Lower lobe of right lung (tissue), 2 donors: ENCODE measurements at regions not wholly inside any gene's neighbourhood (a gene's known extent, or its start where the extent isn't known, plus 50 kb on each side); places are given as distances from the start of the nearest gene placed in this dataset.

Experiments used
- ATAC-seq, 2 donors: fragments of 200-7000 bp; cut with Tn5 transposase; one replicate each; pipeline ENCODE4 v1.9.1; 2020 to 2022; ENCODE audit warnings: mild to moderate bottlenecking in 2 of 2, moderate library complexity in 2 of 2
- DNase-seq: peaks from one replicate; pipeline ENCODE4 v3.0.0-alpha.2; 2020
- H3K27ac ChIP-seq: fragments of 200-600 bp; one replicate; pipeline ENCODE4 v1.8.0; 2022
- H3K27me3 ChIP-seq: fragments of 200-600 bp; one replicate; pipeline ENCODE4 v1.8.0; 2022; ENCODE audit warnings: low read depth
- H3K36me3 ChIP-seq: fragments of 200-600 bp; one replicate; pipeline ENCODE4 v1.8.0; 2022; ENCODE audit warnings: mild to moderate bottlenecking
- H3K4me1 ChIP-seq: fragments of 200-600 bp; one replicate; pipeline ENCODE4 v1.8.0; 2022
- H3K4me3 ChIP-seq: fragments of 200-600 bp; one replicate; pipeline ENCODE4 v1.8.0; 2022; ENCODE audit warnings: mild to moderate bottlenecking
- H3K9me3 ChIP-seq: fragments of 200-600 bp; one replicate; pipeline ENCODE4 v1.8.0; 2022
- CTCF ChIP-seq: fragments of 200-600 bp; IDR thresholded peaks from one replicate; pipeline ENCODE4 v1.8.0; 2022; ENCODE audit warnings: antibody characterized with exemption, mild to moderate bottlenecking
- intact Hi-C: fragments of 100-400 bp; cut with DNase I; formaldehyde crosslinking; loops from one replicate; pipeline ENCODE4 v1.11.0; 2022
- donor health status: DM: no; HTN: yes; CAD: no; lungs with severe emphysema.

GRCh38 chr2:41880561-41881243, 167.1 kb upstream of the PKDCC start:
- Histone ChIP-seq H3K9me3 (no peaks in the 10 kb centered on the region), H3K4me1 (no peaks in the 10 kb centered on the region), H3K27ac (no peak overlapping the region), H3K36me3 (no peaks in the 10 kb centered on the region), H3K27me3 (no peaks in the 10 kb centered on the region), H3K4me3 (no peak overlapping the region)
- ATAC-seq (no peak), DNase-seq (no peak)
- intact Hi-C loops: no loop called here
- TF ChIP-seq CTCF: no peak

DNA sequence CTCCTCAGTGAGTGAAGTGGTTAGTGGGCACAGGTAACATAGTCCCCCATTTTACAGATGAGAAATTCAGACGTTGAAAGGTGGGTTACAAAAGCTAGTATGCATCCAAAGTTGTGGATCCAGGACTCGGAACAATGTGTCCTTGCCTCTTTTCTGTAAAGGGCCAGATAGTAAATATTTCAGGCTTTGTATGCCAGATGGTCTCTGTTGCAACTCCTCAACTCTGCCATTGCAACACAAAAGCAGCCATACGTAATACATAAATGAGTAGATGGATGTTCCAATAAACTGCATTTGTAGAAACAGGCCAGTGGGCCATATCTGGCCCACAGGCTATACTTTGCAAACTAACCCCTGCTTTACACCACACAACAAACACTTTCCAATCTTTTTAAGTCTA, 166.6 kb upstream of the PKDCC start:
- no peak for TF ChIP-seq CTCF
- DNase-seq: no peak
- H3K27ac ChIP-seq: no peak overlapping the region
- no peaks in the 10 kb centered on the region for H3K36me3 ChIP-seq
- intact Hi-C loops: no loop called here
- no peaks in the 10 kb centered on the region for H3K4me1 ChIP-seq
- H3K9me3 ChIP-seq: no peaks in the 10 kb centered on the region
- no peak overlapping the region for H3K4me3 ChIP-seq
- ATAC-seq: no peak
- H3K27me3 ChIP-seq: no peaks in the 10 kb centered on the region

DNA sequence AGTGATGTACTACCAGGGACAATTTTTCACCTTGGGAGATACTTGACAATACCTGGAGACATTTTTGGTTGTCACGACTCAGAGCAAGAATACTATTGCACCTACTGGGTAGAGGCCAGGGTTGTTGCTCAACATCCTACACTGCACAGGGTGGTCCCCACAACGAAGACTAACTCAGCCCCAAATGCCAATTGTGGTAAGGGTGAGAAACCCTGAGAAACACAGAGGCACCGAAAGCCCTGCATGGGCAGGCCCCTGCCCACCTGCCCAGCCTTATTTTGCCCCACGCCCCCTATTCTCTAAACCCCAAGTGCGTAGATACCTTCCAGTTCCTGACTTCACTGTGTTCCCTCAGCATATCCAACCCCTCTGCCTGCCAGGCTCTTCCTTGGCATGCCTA, 163.1 kb upstream of the PKDCC start:
- intact Hi-C loops: no loop called here
- no peak for TF ChIP-seq CTCF

GRCh38 chr2:41886145-41886664, 161.6 kb upstream of the PKDCC start:
- no peak for DNase-seq
- H3K4me3 ChIP-seq: no peak overlapping the region
- no peak for TF ChIP-seq CTCF
- intact Hi-C loops: no loop called here
- H3K4me1 ChIP-seq: no peaks in the 10 kb centered on the region
- H3K27ac ChIP-seq: no peak overlapping the region
- ATAC-seq: no peak
- H3K27me3 ChIP-seq: no peaks in the 10 kb centered on the region
- no peaks in the 10 kb centered on the region for H3K9me3 ChIP-seq
- H3K36me3 ChIP-seq: no peaks in the 10 kb centered on the region

More for the DNA sequence above, 163.1 kb upstream of the PKDCC start:
- Histone ChIP-seq H3K4me3 (no peak overlapping the region), H3K9me3 (no peaks in the 10 kb centered on the region), H3K4me1 (no peaks in the 10 kb centered on the region), H3K36me3 (no peaks in the 10 kb centered on the region), H3K27me3 (no peaks in the 10 kb centered on the region), H3K27ac (no peak overlapping the region)
- DNase-seq (no peak), ATAC-seq (no peak)

GRCh38 chr2:41886757-41887156, 161.1 kb upstream of the PKDCC start:
- H3K4me1 ChIP-seq: no peaks in the 10 kb centered on the region
- H3K27me3 ChIP-seq: no peaks in the 10 kb centered on the region
- no peak overlapping the region for H3K4me3 ChIP-seq
- no peaks in the 10 kb centered on the region for H3K36me3 ChIP-seq
- no peak overlapping the region for H3K27ac ChIP-seq
- TF ChIP-seq CTCF: no peak
- H3K9me3 ChIP-seq: no peaks in the 10 kb centered on the region
- no peak for ATAC-seq
- no peak for DNase-seq
- intact Hi-C loops: no loop called here
